ENCODE measurements at regions not wholly inside any gene's neighbourhood (a gene's known extent, or its start where the extent isn't known, plus 50 kb on each side); places are given as distances from the start of the nearest gene placed in this dataset.
"Not testable (repeated sequence)": the region's sequence is repeated elsewhere in the genome, so short reads cannot be mapped to it uniquely, and the experiment has no call there.

- no peak for DNase-seq (ENCODE audit: low read depth in 2 of 2)
Measured at GRCh38 chr21:41589131-41589530, 81.2 kb upstream of the TMPRSS2 start.

GRCh38 chr21:41585199-41585994, 77.4 kb upstream of the TMPRSS2 start:
- no peak for DNase-seq (ENCODE audit: low read depth in 2 of 2)

- no peak for DNase-seq (ENCODE audit: low read depth in 2 of 2)
Measured at GRCh38 chr21:41584603-41585176, 76.7 kb upstream of the TMPRSS2 start.

- DNase-seq (ENCODE audit: low read depth in 2 of 2), result no peak
Measured at GRCh38 chr21:41583274-41583790, 75.4 kb upstream of the TMPRSS2 start.

GRCh38 chr21:41582866-41583265, 74.9 kb upstream of the TMPRSS2 start:
- DNase-seq (ENCODE audit: low read depth in 2 of 2), result no peak

- DNase-seq (ENCODE audit: low read depth in 2 of 2), result no peak
Measured at GRCh38 chr21:41582298-41582840, 74.4 kb upstream of the TMPRSS2 start.

- DNase-seq (ENCODE audit: low read depth in 2 of 2), result no peak
Measured at GRCh38 chr21:41581592-41582228, 73.8 kb upstream of the TMPRSS2 start.

- no peak for DNase-seq (ENCODE audit: low read depth in 2 of 2)
Measured at GRCh38 chr21:41580758-41581554, 73.0 kb upstream of the TMPRSS2 start.

- no peak for DNase-seq (ENCODE audit: low read depth in 2 of 2)
Measured at GRCh38 chr21:41579692-41580091, 71.7 kb upstream of the TMPRSS2 start.

- DNase-seq (ENCODE audit: low read depth in 2 of 2), result no peak
Measured at GRCh38 chr21:41578716-41579115, 70.8 kb upstream of the TMPRSS2 start.

GRCh38 chr21:41578083-41578482, 70.1 kb upstream of the TMPRSS2 start:
- DNase-seq (ENCODE audit: low read depth in 2 of 2), result no peak

GRCh38 chr21:41576013-41576615, 68.2 kb upstream of the TMPRSS2 start:
- no peak for DNase-seq (ENCODE audit: low read depth in 2 of 2)

GRCh38 chr21:41573902-41574690, 66.1 kb upstream of the TMPRSS2 start:
- DNase-seq (ENCODE audit: low read depth in 2 of 2), result no peak

- no peak for DNase-seq (ENCODE audit: low read depth in 2 of 2)
Measured at GRCh38 chr21:41571938-41572510, 64.1 kb upstream of the TMPRSS2 start.

GRCh38 chr21:41570791-41571355, 62.9 kb upstream of the TMPRSS2 start:
- no peak for DNase-seq (ENCODE audit: low read depth in 2 of 2)

- no peak for DNase-seq (ENCODE audit: low read depth in 2 of 2)
Measured at GRCh38 chr21:41568606-41569385, 60.8 kb upstream of the TMPRSS2 start.

- DNase-seq (ENCODE audit: low read depth in 2 of 2), result no peak
Measured at GRCh38 chr21:41567901-41568510, 60.0 kb upstream of the TMPRSS2 start.

GRCh38 chr21:41567237-41567636, 59.3 kb upstream of the TMPRSS2 start:
- not testable (repeated sequence) for DNase-seq (ENCODE audit: low read depth in 2 of 2)
